Inflammatory macrophage treated with lipopolysaccharide for 1 hour (primary cell): ENCODE measurements at regions not wholly inside any gene's neighbourhood (a gene's known extent, or its start where the extent isn't known, plus 50 kb on each side); places are given as distances from the start of the nearest gene placed in this dataset.
"Not testable (repeated sequence)": the region's sequence is repeated elsewhere in the genome, so short reads cannot be mapped to it uniquely, and the experiment has no call there.

Experiments used
- DNase-seq, 2 donors: peaks; one replicate each; pipeline ENCODE4 v3.0.0-alpha.2; 2020 to 2022

DNA sequence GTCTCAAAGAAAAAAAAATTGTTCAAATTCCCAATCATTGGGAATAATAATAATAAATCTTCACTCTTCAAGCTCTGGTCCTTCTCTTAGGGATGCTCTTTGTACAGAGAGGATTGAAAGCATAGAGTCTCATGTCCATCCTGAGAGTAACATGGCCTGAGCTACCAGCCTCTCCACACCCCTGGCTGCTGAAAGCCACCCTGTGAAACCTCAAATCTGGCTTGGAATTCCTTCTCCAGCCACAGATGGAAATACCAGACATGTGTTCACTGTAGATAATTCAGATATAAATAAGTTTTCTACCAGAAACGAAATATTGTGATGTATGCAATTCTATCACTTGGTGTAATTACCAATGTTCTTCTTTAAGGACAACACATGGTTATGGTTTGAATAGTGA lies 140.6 kb downstream of the ARSF start:
- no peak for DNase-seq

- DNase-seq, result no peak
Measured at GRCh38 chrX:3178329-3178728, 137.1 kb downstream of the ARSF start.

DNA sequence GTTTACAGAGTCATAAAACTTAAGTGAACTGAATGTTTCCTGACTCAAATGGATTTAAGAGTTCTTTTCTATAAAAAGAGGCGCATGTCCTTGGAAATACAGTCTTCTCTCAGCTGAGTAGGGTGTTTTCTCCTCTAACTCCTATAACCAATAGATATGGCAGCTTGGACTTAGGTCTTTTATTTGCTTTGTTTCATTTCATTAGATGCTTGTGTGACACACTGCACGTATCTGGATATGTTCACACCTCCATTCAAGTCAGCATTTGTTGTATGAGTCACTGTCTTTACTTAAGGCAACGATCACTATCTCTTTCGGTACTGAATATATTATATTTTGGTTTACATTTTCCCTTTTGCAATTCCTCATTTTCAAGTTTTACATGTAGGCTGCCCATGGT lies 136.6 kb downstream of the ARSF start:
- no peak for DNase-seq

- no peak for DNase-seq
Measured at GRCh38 chrX:3176439-3176820, 135.2 kb downstream of the ARSF start.

- DNase-seq, result no peak
Measured at GRCh38 chrX:3175659-3176438, 134.6 kb downstream of the ARSF start.

DNA sequence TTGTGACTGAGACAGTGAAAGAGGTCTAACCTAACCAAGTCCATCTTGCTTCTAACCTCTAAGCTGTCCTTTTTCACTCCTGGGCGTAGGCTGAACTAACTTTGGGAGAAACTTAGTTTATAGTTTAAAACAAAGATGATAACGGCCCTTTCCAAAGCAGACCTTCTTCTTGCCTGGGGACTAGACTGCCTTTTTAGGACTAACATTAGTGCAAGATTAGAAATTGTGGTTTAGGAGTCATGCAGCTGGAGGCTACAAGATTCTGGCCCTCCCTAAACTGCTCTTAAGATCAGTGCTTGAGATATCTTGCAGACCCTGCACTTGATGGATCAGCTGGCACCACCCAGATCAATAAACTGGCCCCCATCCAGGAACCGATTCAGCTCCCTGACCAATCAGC lies 130.9 kb downstream of the ARSF start:
- not testable (repeated sequence) for DNase-seq

DNA sequence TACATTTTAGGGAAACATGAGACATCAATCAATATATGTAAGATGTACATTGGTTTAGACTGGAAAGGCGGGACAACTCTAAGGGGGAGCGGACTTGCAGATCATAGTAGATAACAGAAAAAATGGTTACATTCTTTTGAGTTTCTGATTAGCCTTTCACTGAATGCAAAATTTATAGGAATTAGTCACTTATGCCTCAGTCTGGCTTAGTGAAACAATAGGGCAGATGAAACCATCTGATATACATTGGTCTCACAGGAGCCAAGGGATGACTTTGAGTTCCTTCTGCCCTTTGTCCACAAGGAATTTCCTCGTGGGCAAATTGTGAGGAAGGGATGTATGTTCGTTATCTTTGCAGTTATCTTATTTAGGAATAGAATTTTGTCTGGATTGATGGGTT lies 128.2 kb downstream of the ARSF start:
- DNase-seq, result no peak

GRCh38 chrX:3167771-3168170 lies 126.5 kb downstream of the ARSF start:
- no peak for DNase-seq

DNA sequence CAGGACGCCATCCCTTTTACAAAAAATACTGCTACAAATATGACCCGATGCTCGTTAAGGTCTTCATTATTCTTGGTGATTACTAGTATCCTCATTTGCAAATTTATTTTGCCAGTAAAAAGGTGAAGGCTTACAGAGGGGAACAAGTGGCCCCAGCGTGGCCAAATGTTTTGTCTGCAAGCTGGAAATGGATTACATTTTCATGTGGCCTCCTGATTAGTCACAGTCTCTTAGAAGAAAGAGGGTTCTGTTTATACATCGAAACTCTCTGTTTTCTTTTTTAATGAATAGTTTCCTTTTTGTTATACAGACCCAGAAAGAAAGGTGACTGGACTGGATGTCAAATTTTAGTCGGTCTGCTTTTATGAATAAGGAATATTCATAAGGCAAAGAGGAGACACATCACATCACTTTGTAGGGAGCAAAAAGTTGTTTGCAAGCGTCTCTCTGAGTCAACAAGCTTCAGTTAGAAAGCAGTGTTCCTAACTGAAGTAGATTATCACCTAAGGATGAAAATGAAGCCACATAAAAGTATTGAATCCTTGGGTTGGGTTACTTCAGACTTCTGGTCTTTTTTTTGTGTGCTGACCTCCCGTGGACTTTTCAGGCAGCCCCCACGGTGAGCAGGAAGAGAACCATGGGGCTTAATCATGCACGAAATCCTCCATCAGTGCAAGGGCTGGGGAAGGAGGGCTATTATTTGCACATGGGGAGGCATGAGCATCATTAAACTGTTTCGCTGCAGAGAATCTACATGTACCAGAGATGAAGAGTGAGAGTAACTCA lies 125.6 kb downstream of the ARSF start:
- DNase-seq, result no peak

DNA sequence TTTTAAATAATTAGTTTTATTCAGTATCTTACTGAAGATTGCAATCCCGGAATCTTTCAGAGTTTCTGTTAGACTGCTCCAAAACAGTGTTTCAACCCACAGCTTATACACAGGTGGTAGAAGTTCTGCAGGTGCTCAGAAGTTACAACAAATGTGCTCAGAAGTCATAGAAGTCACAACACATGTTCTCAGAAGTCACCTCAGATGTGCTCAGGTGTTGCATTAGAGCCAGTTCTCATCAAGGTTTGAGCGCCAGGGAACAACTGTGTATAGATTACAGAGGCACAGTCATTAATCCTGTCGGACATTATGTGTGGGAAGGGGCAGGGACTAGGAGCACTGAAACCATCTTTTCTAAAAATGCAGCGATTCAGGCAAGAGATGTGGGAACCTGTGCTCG lies 124.5 kb downstream of the ARSF start:
- DNase-seq, result no peak
